ENCODE measurements at regions not wholly inside any gene's neighbourhood (a gene's known extent, or its start where the extent isn't known, plus 50 kb on each side); places are given as distances from the start of the nearest gene placed in this dataset.

DNA sequence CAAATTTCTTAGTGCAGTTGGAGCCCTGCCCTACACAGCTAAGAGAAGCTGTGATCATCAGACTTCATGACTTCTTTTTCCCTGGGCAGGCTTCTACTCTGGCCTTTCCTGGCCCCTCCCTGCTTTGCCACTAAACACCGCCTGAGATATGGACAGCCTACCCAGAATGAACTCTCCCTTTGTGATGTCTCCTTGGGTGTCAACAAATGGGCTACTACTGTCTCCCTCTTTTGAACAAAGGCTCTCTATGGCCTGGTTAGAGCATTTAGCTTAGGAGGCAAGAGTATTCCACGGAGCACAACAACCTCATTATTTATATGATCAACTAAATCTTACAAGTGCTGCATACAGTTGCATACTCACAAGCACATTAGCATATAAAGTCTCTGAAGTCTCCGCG lies 127.6 kb upstream of the HCCS start:
- Histone ChIP-seq H3K4me1 (ENCODE audit: control insufficient read depth, insufficient read depth, low read length) (no peaks in the 10 kb centered on the region), H3K23ac (ENCODE audit: low read depth, low read length) (no peak overlapping the region), H4K8ac (ENCODE audit: low read depth in 2 of 2, low read length in 2 of 2) (no peak overlapping the region), H2AK9ac (replicated peaks; ENCODE audit: low read depth, low read length, poor library complexity) (no peak overlapping the region), H2AK5ac (ENCODE audit: low read depth, low read length) (no peak overlapping the region), H3K4ac (ENCODE audit: low read depth, low read length) (no peak overlapping the region), H2BK20ac (ENCODE audit: low read depth, low read length) (no peak overlapping the region), H4K5ac (ENCODE audit: low read depth, low read length) (no peak overlapping the region), H3K9ac (ENCODE audit: low read depth, low read length) (no peak overlapping the region), H3K27ac (ENCODE audit: insufficient read depth, low read length) (no peak overlapping the region), H4K20me1 (ENCODE audit: insufficient read depth, low read length) (no peaks in the 10 kb centered on the region), H3K56ac (ENCODE audit: extremely low read depth, insufficient read depth, low read length) (no peak overlapping the region), H2BK5ac (ENCODE audit: low read depth, low read length, poor library complexity, severe bottlenecking) (no peak overlapping the region), H3K18ac (ENCODE audit: low read depth, low read length) (no peak overlapping the region), H4K91ac (ENCODE audit: insufficient read depth, low read depth, low read length) (no peak overlapping the region), H3K4me3 (ENCODE audit: insufficient read depth, low read depth, low read length) (no peak overlapping the region), H2AFZ (replicated peaks; ENCODE audit: low read length, poor library complexity) (no peak overlapping the region), H3K9me1 (ENCODE audit: insufficient read depth, low read length) (no peaks in the 10 kb centered on the region), H2BK15ac (ENCODE audit: low read depth, low read length) (no peak overlapping the region), H3K4me2 (ENCODE audit: low read depth, low read length) (no peak overlapping the region), H3K79me1 (ENCODE audit: low read depth in 1 of 2, low read length in 2 of 2) (no peaks in the 10 kb centered on the region), H3K27me3 (ENCODE audit: control insufficient read depth, insufficient read depth, low read length) (no peaks in the 10 kb centered on the region), H3K14ac (replicated peaks; ENCODE audit: low read depth, low read length) (no peak overlapping the region), H3K9me3 (ENCODE audit: control insufficient read depth, insufficient read depth, low read length) (no peaks in the 10 kb centered on the region; the same call in 1 of the 2 replicates), H3K36me3 (ENCODE audit: control insufficient read depth, insufficient read depth, low read length) (no peaks in the 10 kb centered on the region), H2BK120ac (ENCODE audit: low read depth, low read length) (no peak overlapping the region)
- intact Hi-C loops (cut with micrococcal nuclease): no loop called here
- ATAC-seq (ENCODE audit: low read depth): no peak
- ChIA-PET CTCF (no interaction called here), POLR2A (ENCODE audit: unreplicated experiment) (no interaction called here)
- TF ChIP-seq CHD1 (IDR thresholded peaks at IDR 0.05; ENCODE audit: low read depth, low read length): no peak
- no peak for TF ChIP-seq POLR2A (IDR thresholded peaks at IDR 0.05; ENCODE audit: low read depth, low read length)
- TF ChIP-seq MAFK (IDR thresholded peaks at IDR 0.05; ENCODE audit: low read depth, low read length): no peak
- no peak for TF ChIP-seq SMC3 (IDR thresholded peaks at IDR 0.05; ENCODE audit: low read depth, low read length)
- no peak for TF ChIP-seq MXI1 (IDR thresholded peaks at IDR 0.05; ENCODE audit: borderline replicate concordance, low read depth, low read length)
- no peak for TF ChIP-seq RAD21 (IDR thresholded peaks at IDR 0.05; ENCODE audit: low read length)
- TF ChIP-seq CEBPB (IDR thresholded peaks at IDR 0.05; ENCODE audit: low read depth, low read length): no peak
- no peak for TF ChIP-seq MAZ (IDR thresholded peaks at IDR 0.05; ENCODE audit: borderline replicate concordance, low read depth, low read length)
- no peak for TF ChIP-seq NFE2L2 (IDR thresholded peaks at IDR 0.05; ENCODE audit: low read depth, low read length)
- no peak for TF ChIP-seq BHLHE40 (IDR thresholded peaks at IDR 0.05; ENCODE audit: low read depth, low read length)
- TF ChIP-seq FOS (IDR thresholded peaks at IDR 0.05; ENCODE audit: low read depth, low read length): no peak
- TF ChIP-seq RFX5 (IDR thresholded peaks at IDR 0.05; ENCODE audit: low read depth, low read length): no peak
- no peak for TF ChIP-seq USF2 (IDR thresholded peaks at IDR 0.05; ENCODE audit: low read depth, low read length)
- TF ChIP-seq RCOR1 (IDR thresholded peaks at IDR 0.05; ENCODE audit: insufficient replicate concordance, low read length): no peak
- TF ChIP-seq, protein P1, sequence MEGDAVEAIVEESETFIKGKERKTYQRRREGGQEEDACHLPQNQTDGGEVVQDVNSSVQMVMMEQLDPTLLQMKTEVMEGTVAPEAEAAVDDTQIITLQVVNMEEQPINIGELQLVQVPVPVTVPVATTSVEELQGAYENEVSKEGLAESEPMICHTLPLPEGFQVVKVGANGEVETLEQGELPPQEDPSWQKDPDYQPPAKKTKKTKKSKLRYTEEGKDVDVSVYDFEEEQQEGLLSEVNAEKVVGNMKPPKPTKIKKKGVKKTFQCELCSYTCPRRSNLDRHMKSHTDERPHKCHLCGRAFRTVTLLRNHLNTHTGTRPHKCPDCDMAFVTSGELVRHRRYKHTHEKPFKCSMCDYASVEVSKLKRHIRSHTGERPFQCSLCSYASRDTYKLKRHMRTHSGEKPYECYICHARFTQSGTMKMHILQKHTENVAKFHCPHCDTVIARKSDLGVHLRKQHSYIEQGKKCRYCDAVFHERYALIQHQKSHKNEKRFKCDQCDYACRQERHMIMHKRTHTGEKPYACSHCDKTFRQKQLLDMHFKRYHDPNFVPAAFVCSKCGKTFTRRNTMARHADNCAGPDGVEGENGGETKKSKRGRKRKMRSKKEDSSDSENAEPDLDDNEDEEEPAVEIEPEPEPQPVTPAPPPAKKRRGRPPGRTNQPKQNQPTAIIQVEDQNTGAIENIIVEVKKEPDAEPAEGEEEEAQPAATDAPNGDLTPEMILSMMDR (conservative IDR thresholded peaks at IDR 0.05; ENCODE audit: low read depth, low read length): no peak
- no peak for TF ChIP-seq ELK1 (IDR thresholded peaks at IDR 0.05; ENCODE audit: borderline replicate concordance, low read depth, low read length)
- no TSS peak for BruUV-seq (replicated peaks)
- in situ Hi-C loops (cut with MboI; ENCODE audit: low sequenced_read_pairs): no loop called here
- no CpG with 5 or more reads among the region's 4 CpGs for WGBS, 2 experiments (ENCODE audit: extremely low coverage in 2 of 2, insufficient read length in 1 of 2)
- dilution Hi-C loops (cut with HindIII; ENCODE audit: low sequenced_read_pairs, unreplicated experiment): no loop called here
- DNase-seq: no peak
